CD4-positive, alpha-beta T cell (primary cell): ENCODE measurements at regions not wholly inside any gene's neighbourhood (a gene's known extent, or its start where the extent isn't known, plus 50 kb on each side); places are given as distances from the start of the nearest gene placed in this dataset.

Experiments used
- ATAC-seq: fragments of 200-7000 bp; cut with Tn5 transposase; one replicate; pipeline ENCODE4 v1.10.0; 2022; ENCODE audit warnings: mild to moderate bottlenecking; ENCODE audit not compliant: poor library complexity
- CTCF ChIA-PET: fragments of 350-600 bp; sonication (Branson Sonifier 250); formaldehyde crosslinking; loops from one replicate; lab custom pipeline; 2021; ENCODE audit warnings: antibody characterized with exemption, inconsistent platforms; lab: Charles Lee
- POLR2A ChIA-PET: fragments of 350-600 bp; sonication (Branson Sonifier 250); formaldehyde crosslinking; loops from one replicate; lab custom pipeline; 2021; ENCODE audit warnings: antibody characterized with exemption, inconsistent platforms; lab: Charles Lee
- DNase-seq, 14 experiments: peaks; one replicate each; pipeline ENCODE4 v3.0.0-alpha.2; 2013 to 2020; ENCODE audit warnings: mixed read lengths in 2 of 14
- H3K27ac ChIP-seq, 2 donors: one replicate each; pipeline versions ENCODE4 v1.5.1 to v1.7.0; 2013; ENCODE audit warnings: low read length in 2 of 2, low read depth in 1 of 2, mild to moderate bottlenecking in 1 of 2
- H3K27me3 ChIP-seq, 2 experiments: 1 replicate in 1 of 2; 2 replicates in 1 of 2; pipeline versions ENCODE4 v1.6.1 to v1.7.0; 2013; ENCODE audit warnings: low read length in 2 of 2, control low read depth in 1 of 2, mild to moderate bottlenecking in 1 of 2, moderate library complexity in 1 of 2; ENCODE audit not compliant: insufficient read depth in 2 of 2, control insufficient read depth in 1 of 2
- H3K36me3 ChIP-seq: one replicate; pipeline ENCODE4 v1.6.1; 2013; ENCODE audit warnings: low read length, control low read depth; ENCODE audit not compliant: insufficient read depth
- H3K4me1 ChIP-seq: one replicate; pipeline ENCODE4 v1.6.1; 2013; ENCODE audit warnings: low read length, control low read depth; ENCODE audit not compliant: insufficient read depth
- H3K4me3 ChIP-seq: one replicate; pipeline ENCODE4 v1.5.1; 2013; ENCODE audit warnings: mild to moderate bottlenecking, low read length, moderate library complexity
- H3K9me3 ChIP-seq, 2 experiments: 1 replicate in 1 of 2; 2 replicates in 1 of 2; pipeline versions ENCODE4 v1.6.1 to v1.7.0; 2013; ENCODE audit warnings: low read length in 2 of 2, mild to moderate bottlenecking in 2 of 2, control low read depth in 1 of 2, moderate library complexity in 1 of 2; ENCODE audit not compliant: control insufficient read depth in 1 of 2, insufficient read depth in 1 of 2
- H3K27ac Mint-ChIP-seq: one replicate; pipeline ENCODE4 v1.8.0; 2020; ENCODE audit warnings: mixed read lengths
- H3K27me3 Mint-ChIP-seq: one replicate; pipeline ENCODE4 v1.8.0; 2021; ENCODE audit warnings: mixed read lengths
- H3K36me3 Mint-ChIP-seq: one replicate; pipeline ENCODE4 v1.8.0; 2021; ENCODE audit warnings: low read depth, mixed read lengths
- H3K4me1 Mint-ChIP-seq: one replicate; pipeline ENCODE4 v1.8.0; 2021; ENCODE audit warnings: low read depth, mixed read lengths
- H3K4me3 Mint-ChIP-seq: one replicate; pipeline ENCODE4 v1.8.0; 2020; ENCODE audit warnings: mild to moderate bottlenecking, mixed read lengths
- H3K9me3 Mint-ChIP-seq: one replicate; pipeline ENCODE4 v1.8.0; 2020; ENCODE audit warnings: mixed read lengths
- CTCF ChIP-seq: fragments of 200-600 bp; IDR thresholded peaks from one replicate; pipeline ENCODE4 v1.8.0; 2022; ENCODE audit warnings: antibody characterized with exemption, mild to moderate bottlenecking
- intact Hi-C, 2 experiments: fragments of 100-400 bp; cut with DNase I in 1 of 2; cut with micrococcal nuclease in 1 of 2; formaldehyde crosslinking; loops; one replicate each; pipeline versions ENCODE4 v1.15.1 to v1.9.0; 2023 to 2025; cut with DNase I, micrococcal nuclease

- no peaks in the 10 kb centered on the region for H3K36me3 ChIP-seq
- H3K9me3 ChIP-seq: peaks cover 0 to 8% of the 10 kb centered on the region in 2 experiments
- no peak overlapping the region for H3K4me3 ChIP-seq
- Mint-ChIP-seq H3K4me1 (no peaks in the 10 kb centered on the region), H3K36me3 (no peaks in the 10 kb centered on the region), H3K27ac (no peak overlapping the region), H3K27me3 (no peaks in the 10 kb centered on the region), H3K9me3 (peaks cover 8% of the 10 kb centered on the region), H3K4me3 (no peak overlapping the region)
- no peak for ATAC-seq
- DNase-seq: no peak
- no peaks in the 10 kb centered on the region for H3K4me1 ChIP-seq
- H3K27ac ChIP-seq: no peak overlapping the region
- ChIA-PET POLR2A (no interaction called here), CTCF (no interaction called here)
- no peaks in the 10 kb centered on the region for H3K27me3 ChIP-seq
- intact Hi-C loops: no loop called here
- no peak for TF ChIP-seq CTCF
Observed at GRCh38 chr11:38538866-38539680, 1941.0 kb upstream of the RAG2 start.

- H3K36me3 ChIP-seq: no peaks in the 10 kb centered on the region
- DNase-seq (no peak), ATAC-seq (no peak)
- Mint-ChIP-seq H3K4me1 (no peaks in the 10 kb centered on the region), H3K27me3 (no peaks in the 10 kb centered on the region), H3K4me3 (no peak overlapping the region), H3K9me3 (peaks cover 8% of the 10 kb centered on the region), H3K36me3 (no peaks in the 10 kb centered on the region), H3K27ac (no peak overlapping the region)
- no peak overlapping the region for H3K4me3 ChIP-seq
- ChIA-PET POLR2A (no interaction called here), CTCF (no interaction called here)
- no peaks in the 10 kb centered on the region for H3K27me3 ChIP-seq
- H3K27ac ChIP-seq: no peak overlapping the region
- H3K9me3 ChIP-seq: peaks cover 0 to 17% of the 10 kb centered on the region in 2 experiments
- no peak for TF ChIP-seq CTCF
- no peaks in the 10 kb centered on the region for H3K4me1 ChIP-seq
- intact Hi-C loops: no loop called here
Observed at GRCh38 chr11:38530226-38530625, 1932.2 kb upstream of the RAG2 start.

- Histone ChIP-seq H3K9me3 (peaks cover 0 to 11% of the 10 kb centered on the region in 2 experiments), H3K27ac (no peak overlapping the region), H3K36me3 (no peaks in the 10 kb centered on the region), H3K27me3 (no peaks in the 10 kb centered on the region), H3K4me3 (no peak overlapping the region), H3K4me1 (no peaks in the 10 kb centered on the region)
- intact Hi-C loops: no loop called here
- Mint-ChIP-seq H3K36me3 (no peaks in the 10 kb centered on the region), H3K27me3 (no peaks in the 10 kb centered on the region), H3K4me3 (no peak overlapping the region), H3K27ac (no peak overlapping the region), H3K9me3 (peaks cover 10% of the 10 kb centered on the region), H3K4me1 (no peaks in the 10 kb centered on the region)
- no peak for TF ChIP-seq CTCF
- DNase-seq (no peak), ATAC-seq (no peak)
- ChIA-PET CTCF (no interaction called here), POLR2A (no interaction called here)
Observed at GRCh38 chr11:38524945-38525344, 1926.9 kb upstream of the RAG2 start.
